ENCODE measurements at regions not wholly inside any gene's neighbourhood (a gene's known extent, or its start where the extent isn't known, plus 50 kb on each side); places are given as distances from the start of the nearest gene placed in this dataset.

- TF ChIP-seq EZH2 (IDR thresholded peaks at IDR 0.05; ENCODE audit: insufficient read depth, poor library complexity, severe bottlenecking) (no peak), EZH2phosphoT487 (IDR thresholded peaks at IDR 0.05; ENCODE audit: insufficient read depth, low read depth) (no peak)
These were observed 160.6 kb upstream of the DOK6 start for GRCh38 chr18:69239849-69240674.
